ENCODE measurements at regions not wholly inside any gene's neighbourhood (a gene's known extent, or its start where the extent isn't known, plus 50 kb on each side); places are given as distances from the start of the nearest gene placed in this dataset.

- no peak for DNase-seq
Measured at GRCh38 chr4:123545667-123546572, 149.3 kb downstream of the SPRY1 start.

GRCh38 chr4:123546573-123547060 lies 150.0 kb downstream of the SPRY1 start:
- no peak for DNase-seq

- DNase-seq: no peak
Measured at GRCh38 chr4:123547216-123548165, 150.9 kb downstream of the SPRY1 start.

GRCh38 chr4:123553279-123553678 lies 156.7 kb downstream of the SPRY1 start:
- DNase-seq: no peak

- DNase-seq: no peak
Measured at GRCh38 chr4:123553733-123554637, 157.4 kb downstream of the SPRY1 start.

- no peak for DNase-seq
Measured at GRCh38 chr4:123554801-123555232, 158.2 kb downstream of the SPRY1 start.

- peak; percentile 97 for DNase-seq
Measured at GRCh38 chr4:123555233-123555806, 158.7 kb downstream of the SPRY1 start.

GRCh38 chr4:123555807-123556273 lies 159.2 kb downstream of the SPRY1 start:
- DNase-seq: peak; percentile 88

- no peak for DNase-seq
Measured at GRCh38 chr4:123556526-123556925, 159.9 kb downstream of the SPRY1 start.

GRCh38 chr4:123557857-123558536 lies 161.4 kb downstream of the SPRY1 start:
- no peak for DNase-seq

GRCh38 chr4:123558865-123559264 lies 162.3 kb downstream of the SPRY1 start:
- DNase-seq: no peak

- DNase-seq: peak; percentile 78
Measured at GRCh38 chr4:123559955-123560871, 163.6 kb downstream of the SPRY1 start.

- no peak for DNase-seq
Measured at GRCh38 chr4:123561525-123561924, 164.9 kb downstream of the SPRY1 start.

- DNase-seq: peak; percentile 67
Measured at GRCh38 chr4:123562994-123563750, 166.6 kb downstream of the SPRY1 start.

- peak; percentile 70 for DNase-seq
Measured at GRCh38 chr4:123564758-123565346, 168.3 kb downstream of the SPRY1 start.

GRCh38 chr4:123568936-123569335 lies 172.3 kb downstream of the SPRY1 start:
- DNase-seq: peak; percentile 16

GRCh38 chr4:123569541-123569940 lies 172.9 kb downstream of the SPRY1 start:
- DNase-seq: no peak

- DNase-seq: no peak
Measured at GRCh38 chr4:123573866-123574508, 177.4 kb downstream of the SPRY1 start.

All from fibroblast of upper back skin (primary cell).